Dendritic cell treated with granulocyte-macrophage colony-stimulating factor and Interleukin-4, amounts not matched to agents 40 ng/mL and 50 ng/mL, for 4 days (primary cell): ENCODE measurements at regions not wholly inside any gene's neighbourhood (a gene's known extent, or its start where the extent isn't known, plus 50 kb on each side); places are given as distances from the start of the nearest gene placed in this dataset.

Experiments used
- H3K27ac Mint-ChIP-seq: one replicate; pipeline ENCODE4 v1.8.0; 2022; ENCODE audit warnings: mild to moderate bottlenecking, mixed read lengths
- H3K27me3 Mint-ChIP-seq: one replicate; pipeline ENCODE4 v1.8.0; 2022; ENCODE audit warnings: mild to moderate bottlenecking, mixed read lengths
- H3K36me3 Mint-ChIP-seq: one replicate; pipeline ENCODE4 v1.8.0; 2022; ENCODE audit warnings: low read depth, mixed read lengths
- H3K4me1 Mint-ChIP-seq: one replicate; pipeline ENCODE4 v1.8.0; 2022; ENCODE audit warnings: low read depth, mixed read lengths
- H3K4me3 Mint-ChIP-seq: one replicate; pipeline ENCODE4 v1.8.0; 2022; ENCODE audit warnings: mild to moderate bottlenecking, moderate library complexity, mixed read lengths
- H3K9me3 Mint-ChIP-seq: one replicate; pipeline ENCODE4 v1.8.0; 2022; ENCODE audit warnings: mixed read lengths
- intact Hi-C: fragments of 100-400 bp; cut with micrococcal nuclease; formaldehyde crosslinking; loops from one replicate; pipeline ENCODE4 v1.15.0; 2022

- intact Hi-C loops, result no loop called here
- H3K9me3 Mint-ChIP-seq, result no peaks in the 10 kb centered on the region
- peaks cover 2% of the 10 kb centered on the region for H3K27me3 Mint-ChIP-seq
These were observed 79.7 kb upstream of the CDH6 start for GRCh38 chr5:31113666-31114350.

GRCh38 chr5:31113101-31113500, 80.4 kb upstream of the CDH6 start:
- H3K27me3 Mint-ChIP-seq, result peaks cover 2% of the 10 kb centered on the region
- no peaks in the 10 kb centered on the region for H3K9me3 Mint-ChIP-seq
- intact Hi-C loops, result no loop called here
- no peak overlapping the region for H3K4me3 Mint-ChIP-seq
- no peaks in the 10 kb centered on the region for H3K36me3 Mint-ChIP-seq
- H3K4me1 Mint-ChIP-seq, result no peaks in the 10 kb centered on the region
- H3K27ac Mint-ChIP-seq, result no peak overlapping the region

More at GRCh38 chr5:31113666-31114350, 79.7 kb upstream of the CDH6 start:
- Mint-ChIP-seq H3K27ac (no peak overlapping the region), H3K4me3 (no peak overlapping the region), H3K36me3 (no peaks in the 10 kb centered on the region), H3K4me1 (no peaks in the 10 kb centered on the region)

DNA sequence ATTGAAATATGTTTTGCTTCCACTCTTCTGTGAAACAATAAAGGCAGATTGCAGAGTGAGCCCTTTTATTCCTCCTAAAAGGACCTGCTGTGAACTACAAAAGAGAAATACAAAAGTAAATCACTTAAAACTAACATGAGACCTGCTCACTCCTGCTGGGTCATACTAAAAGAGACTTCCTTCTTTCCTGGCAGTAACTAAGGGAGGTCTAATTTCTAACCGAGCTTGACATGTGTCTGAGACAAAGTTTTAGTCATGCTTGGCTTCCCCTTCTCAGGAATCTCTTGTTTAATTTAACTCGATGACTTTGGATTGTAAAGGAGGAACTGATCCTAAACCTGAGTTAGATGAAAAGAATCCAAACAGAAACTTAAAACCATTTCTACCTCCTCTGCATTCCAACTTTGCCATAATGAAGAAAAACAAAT, 86.4 kb upstream of the CDH6 start:
- Mint-ChIP-seq H3K36me3 (no peaks in the 10 kb centered on the region), H3K4me3 (no peak overlapping the region), H3K9me3 (no peaks in the 10 kb centered on the region), H3K4me1 (no peaks in the 10 kb centered on the region), H3K27me3 (no peaks in the 10 kb centered on the region), H3K27ac (no peak overlapping the region)
- intact Hi-C loops, result no loop called here

DNA sequence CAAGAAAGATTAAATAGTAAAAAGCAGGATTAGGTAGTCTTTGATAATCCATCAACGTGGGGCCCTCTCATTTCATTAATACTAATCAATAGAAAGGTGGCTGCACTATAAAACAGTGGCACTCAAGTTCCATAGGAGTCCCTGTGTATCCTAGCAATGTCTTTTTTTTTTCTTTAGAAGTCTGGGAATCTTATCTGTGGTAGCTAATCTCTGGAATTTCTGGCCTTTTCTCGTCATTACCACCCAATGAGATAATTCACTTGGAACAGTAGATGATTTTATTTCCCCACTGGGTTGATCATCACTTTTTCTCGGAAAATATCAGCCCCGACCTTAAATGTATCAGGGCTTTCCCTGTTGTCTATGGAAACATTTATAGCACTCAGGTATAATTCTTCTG, 86.8 kb upstream of the CDH6 start:
- intact Hi-C loops, result no loop called here
- no peaks in the 10 kb centered on the region for H3K36me3 Mint-ChIP-seq
- no peak overlapping the region for H3K27ac Mint-ChIP-seq
- H3K4me3 Mint-ChIP-seq, result no peak overlapping the region
- H3K9me3 Mint-ChIP-seq, result no peaks in the 10 kb centered on the region
- H3K4me1 Mint-ChIP-seq, result no peaks in the 10 kb centered on the region
- no peaks in the 10 kb centered on the region for H3K27me3 Mint-ChIP-seq

GRCh38 chr5:31106278-31106677, 87.2 kb upstream of the CDH6 start:
- Mint-ChIP-seq H3K27me3 (no peaks in the 10 kb centered on the region), H3K36me3 (no peaks in the 10 kb centered on the region), H3K9me3 (no peaks in the 10 kb centered on the region), H3K4me1 (no peaks in the 10 kb centered on the region), H3K4me3 (no peak overlapping the region), H3K27ac (no peak overlapping the region)
- intact Hi-C loops, result no loop called here

DNA sequence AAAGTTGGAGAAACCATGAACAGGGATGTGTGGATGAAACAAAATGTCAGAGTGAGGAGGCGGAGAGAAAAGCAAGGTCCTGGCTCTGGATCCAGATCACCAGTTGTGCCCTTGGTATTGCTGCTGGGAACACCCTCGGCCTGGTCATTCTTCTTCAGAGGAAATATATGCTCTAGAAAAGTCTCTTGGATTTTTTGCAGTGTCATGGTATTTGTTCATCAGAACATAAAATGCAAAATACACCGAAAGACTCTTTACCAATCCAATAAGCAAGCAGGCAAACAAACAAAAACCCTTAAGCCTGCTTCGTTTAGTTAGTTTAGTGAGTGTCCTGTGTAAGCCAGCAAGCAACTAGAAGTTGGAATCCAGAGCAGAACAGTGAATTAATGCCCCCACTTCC, 88.7 kb upstream of the CDH6 start:
- Mint-ChIP-seq H3K27me3 (no peaks in the 10 kb centered on the region), H3K9me3 (no peaks in the 10 kb centered on the region), H3K4me1 (no peaks in the 10 kb centered on the region), H3K36me3 (no peaks in the 10 kb centered on the region), H3K4me3 (no peak overlapping the region), H3K27ac (no peak overlapping the region)
- intact Hi-C loops, result no loop called here

- H3K9me3 Mint-ChIP-seq, result no peaks in the 10 kb centered on the region
- H3K4me3 Mint-ChIP-seq, result no peak overlapping the region
- intact Hi-C loops, result no loop called here
- no peaks in the 10 kb centered on the region for H3K36me3 Mint-ChIP-seq
- H3K4me1 Mint-ChIP-seq, result no peaks in the 10 kb centered on the region
- H3K27ac Mint-ChIP-seq, result no peak overlapping the region
- no peaks in the 10 kb centered on the region for H3K27me3 Mint-ChIP-seq
These were observed 92.6 kb upstream of the CDH6 start for GRCh38 chr5:31100781-31101310.

DNA sequence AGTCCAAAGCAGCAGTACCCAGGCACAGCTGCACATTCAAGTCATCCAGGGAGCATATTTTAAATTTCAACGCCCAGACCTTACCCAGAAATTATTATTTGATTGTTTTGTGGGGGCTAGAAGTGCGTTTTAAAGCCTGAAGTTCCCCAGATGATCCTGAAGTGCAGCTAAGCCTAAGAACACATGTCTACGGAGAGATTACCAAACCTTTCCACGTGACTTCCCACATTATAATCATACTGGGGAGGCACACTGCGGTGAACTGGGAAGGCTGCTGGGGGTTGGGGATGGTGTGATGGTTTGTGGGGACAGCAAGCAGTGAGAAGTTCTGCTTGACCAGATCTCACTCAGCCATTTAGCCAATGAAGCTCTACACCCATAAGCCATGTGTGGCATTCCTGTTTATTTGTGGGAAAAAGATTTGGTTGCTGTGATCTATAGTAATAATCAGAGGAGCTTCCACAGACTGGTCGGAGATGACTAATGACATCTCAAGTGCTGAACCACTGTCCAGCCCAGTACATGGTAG, 93.4 kb upstream of the CDH6 start:
- intact Hi-C loops, result no loop called here
- Mint-ChIP-seq H3K27me3 (no peaks in the 10 kb centered on the region), H3K4me1 (no peaks in the 10 kb centered on the region), H3K4me3 (no peak overlapping the region), H3K36me3 (no peaks in the 10 kb centered on the region), H3K9me3 (no peaks in the 10 kb centered on the region), H3K27ac (no peak overlapping the region)

GRCh38 chr5:31098811-31099210, 94.7 kb upstream of the CDH6 start:
- intact Hi-C loops, result no loop called here
- no peak overlapping the region for H3K27ac Mint-ChIP-seq
- H3K4me1 Mint-ChIP-seq, result no peaks in the 10 kb centered on the region
- no peaks in the 10 kb centered on the region for H3K36me3 Mint-ChIP-seq
- no peak overlapping the region for H3K4me3 Mint-ChIP-seq
- H3K9me3 Mint-ChIP-seq, result no peaks in the 10 kb centered on the region
- H3K27me3 Mint-ChIP-seq, result no peaks in the 10 kb centered on the region

- Mint-ChIP-seq H3K4me3 (no peak overlapping the region), H3K9me3 (no peaks in the 10 kb centered on the region), H3K27me3 (no peaks in the 10 kb centered on the region), H3K36me3 (no peaks in the 10 kb centered on the region), H3K4me1 (no peaks in the 10 kb centered on the region), H3K27ac (no peak overlapping the region)
- intact Hi-C loops, result no loop called here
These were observed 95.6 kb upstream of the CDH6 start for GRCh38 chr5:31097851-31098250.

DNA sequence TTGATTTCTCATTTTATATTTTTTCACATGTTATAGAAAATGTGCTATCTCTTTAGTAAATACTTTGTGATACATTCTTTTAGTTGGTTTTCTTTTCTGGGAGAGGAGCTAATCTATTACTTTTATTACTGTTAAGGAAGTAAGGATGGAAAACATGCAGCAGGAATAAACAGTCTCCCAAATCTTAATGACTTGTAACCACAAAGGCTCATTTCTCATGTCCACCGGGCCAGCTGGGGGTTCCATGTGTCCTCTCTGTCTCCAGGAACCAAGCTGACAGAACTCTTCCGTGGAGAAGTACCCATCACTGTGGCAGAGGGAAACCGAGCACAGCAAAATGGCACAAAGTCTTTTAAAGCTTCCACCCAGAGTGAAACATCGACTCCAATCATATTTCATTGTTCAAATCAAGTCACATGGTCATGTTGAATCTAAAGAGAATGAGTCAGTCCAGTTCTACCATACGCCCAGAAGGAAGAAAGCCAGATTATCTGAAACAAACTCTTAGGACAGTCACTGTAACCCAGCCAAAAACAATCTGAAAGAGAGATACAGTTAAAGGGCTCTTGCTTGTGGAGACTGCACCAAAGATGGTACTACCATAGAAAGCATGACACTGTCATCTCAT, 97.1 kb upstream of the CDH6 start:
- H3K27me3 Mint-ChIP-seq, result no peaks in the 10 kb centered on the region
- no peak overlapping the region for H3K27ac Mint-ChIP-seq
- H3K4me3 Mint-ChIP-seq, result no peak overlapping the region
- H3K4me1 Mint-ChIP-seq, result no peaks in the 10 kb centered on the region
- intact Hi-C loops, result no loop called here
- H3K9me3 Mint-ChIP-seq, result peaks cover 8% of the 10 kb centered on the region
- H3K36me3 Mint-ChIP-seq, result no peaks in the 10 kb centered on the region

- no peaks in the 10 kb centered on the region for H3K36me3 Mint-ChIP-seq
- intact Hi-C loops, result no loop called here
- no peaks in the 10 kb centered on the region for H3K4me1 Mint-ChIP-seq
- no peak overlapping the region for H3K4me3 Mint-ChIP-seq
- no peaks in the 10 kb centered on the region for H3K27me3 Mint-ChIP-seq
- no peak overlapping the region for H3K27ac Mint-ChIP-seq
- H3K9me3 Mint-ChIP-seq, result peaks cover 8% of the 10 kb centered on the region
These were observed 97.7 kb upstream of the CDH6 start for GRCh38 chr5:31095796-31096195.

DNA sequence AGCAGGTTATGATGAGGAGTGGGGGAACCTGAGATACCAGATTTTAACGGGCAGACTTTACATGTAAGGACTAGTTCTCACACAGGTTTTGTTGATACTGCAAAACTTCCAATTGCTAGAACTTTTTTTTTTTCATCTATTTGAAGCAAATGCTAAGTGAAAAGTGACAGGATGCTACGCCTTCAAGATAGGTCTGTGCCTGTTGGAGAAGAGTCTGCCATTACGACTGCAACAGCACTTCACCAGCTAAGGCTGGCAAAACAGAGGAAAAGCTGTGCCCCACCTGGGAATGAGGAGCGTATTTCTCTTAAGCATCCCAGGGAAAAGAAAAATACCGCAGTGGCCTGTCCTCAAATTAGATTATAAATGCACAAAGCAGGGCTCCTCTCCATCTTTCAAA, 102.0 kb upstream of the CDH6 start:
- H3K9me3 Mint-ChIP-seq, result peaks cover 8% of the 10 kb centered on the region
- no peak overlapping the region for H3K27ac Mint-ChIP-seq
- H3K27me3 Mint-ChIP-seq, result no peaks in the 10 kb centered on the region
- no peaks in the 10 kb centered on the region for H3K4me1 Mint-ChIP-seq
- no peak overlapping the region for H3K4me3 Mint-ChIP-seq
- intact Hi-C loops, result no loop called here
- H3K36me3 Mint-ChIP-seq, result no peaks in the 10 kb centered on the region

GRCh38 chr5:31090467-31090866, 103.0 kb upstream of the CDH6 start:
- intact Hi-C loops, result no loop called here
- no peaks in the 10 kb centered on the region for H3K27me3 Mint-ChIP-seq
- no peaks in the 10 kb centered on the region for H3K4me1 Mint-ChIP-seq
- no peak overlapping the region for H3K27ac Mint-ChIP-seq
- H3K36me3 Mint-ChIP-seq, result no peaks in the 10 kb centered on the region
- H3K9me3 Mint-ChIP-seq, result peaks cover 8% of the 10 kb centered on the region
- no peak overlapping the region for H3K4me3 Mint-ChIP-seq
